ENCODE measurements at regions not wholly inside any gene's neighbourhood (a gene's known extent, or its start where the extent isn't known, plus 50 kb on each side); places are given as distances from the start of the nearest gene placed in this dataset.
"Not testable (repeated sequence)": the region's sequence is repeated elsewhere in the genome, so short reads cannot be mapped to it uniquely, and the experiment has no call there.

DNA sequence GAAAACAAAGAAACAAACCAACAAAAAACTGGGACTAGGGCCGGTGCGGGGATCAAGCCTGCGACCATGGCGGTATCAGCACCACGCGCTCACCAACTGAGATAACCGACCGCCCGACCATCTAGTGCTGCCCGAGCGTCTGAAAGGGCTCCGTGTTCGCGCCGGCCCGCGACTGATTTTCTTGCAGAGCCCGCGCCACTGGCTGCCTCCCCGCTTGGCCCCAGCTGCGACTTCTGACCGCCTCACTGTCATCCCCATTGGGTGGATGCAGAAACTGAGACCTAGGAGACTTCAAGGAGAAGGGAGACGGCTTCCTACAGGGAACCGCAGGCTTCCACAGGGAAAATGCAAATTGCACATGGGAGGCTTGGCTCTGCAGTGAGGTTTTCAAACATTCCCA, 125.3 kb upstream of the PRKX start:
- H3K27ac Mint-ChIP-seq (ENCODE audit: unreplicated experiment); H3K4me1 Mint-ChIP-seq (ENCODE audit: low read depth); H3K9me3 Mint-ChIP-seq (ENCODE audit: low read depth); DNase-seq (ENCODE audit: low spot score); H3K36me3 Mint-ChIP-seq (ENCODE audit: low read depth); H3K27me3 Mint-ChIP-seq (ENCODE audit: low read depth); H3K4me3 Mint-ChIP-seq (ENCODE audit: unreplicated experiment): not testable (repeated sequence)

- H3K27ac Mint-ChIP-seq (ENCODE audit: unreplicated experiment); H3K4me3 Mint-ChIP-seq (ENCODE audit: unreplicated experiment); H3K9me3 Mint-ChIP-seq (ENCODE audit: low read depth); DNase-seq (ENCODE audit: low spot score); H3K36me3 Mint-ChIP-seq (ENCODE audit: low read depth); H3K27me3 Mint-ChIP-seq (ENCODE audit: low read depth); H3K4me1 Mint-ChIP-seq (ENCODE audit: low read depth): not testable (repeated sequence)
These were observed 124.7 kb upstream of the PRKX start for GRCh38 chrX:3837958-3838643.

GRCh38 chrX:3837211-3837610, 123.8 kb upstream of the PRKX start:
- not testable (repeated sequence) for H3K27me3 Mint-ChIP-seq (ENCODE audit: low read depth); H3K4me1 Mint-ChIP-seq (ENCODE audit: low read depth); H3K4me3 Mint-ChIP-seq (ENCODE audit: unreplicated experiment); H3K27ac Mint-ChIP-seq (ENCODE audit: unreplicated experiment); DNase-seq (ENCODE audit: low spot score); H3K36me3 Mint-ChIP-seq (ENCODE audit: low read depth); H3K9me3 Mint-ChIP-seq (ENCODE audit: low read depth)

GRCh38 chrX:3833761-3834542, 120.5 kb upstream of the PRKX start:
- not testable (repeated sequence) for H3K4me1 Mint-ChIP-seq (ENCODE audit: low read depth); H3K9me3 Mint-ChIP-seq (ENCODE audit: low read depth); DNase-seq (ENCODE audit: low spot score); H3K36me3 Mint-ChIP-seq (ENCODE audit: low read depth); H3K27ac Mint-ChIP-seq (ENCODE audit: unreplicated experiment); H3K27me3 Mint-ChIP-seq (ENCODE audit: low read depth); H3K4me3 Mint-ChIP-seq (ENCODE audit: unreplicated experiment)

GRCh38 chrX:3830020-3830419, 116.6 kb upstream of the PRKX start:
- H3K9me3 Mint-ChIP-seq (ENCODE audit: low read depth); H3K27me3 Mint-ChIP-seq (ENCODE audit: low read depth); DNase-seq (ENCODE audit: low spot score); H3K4me3 Mint-ChIP-seq (ENCODE audit: unreplicated experiment); H3K36me3 Mint-ChIP-seq (ENCODE audit: low read depth); H3K4me1 Mint-ChIP-seq (ENCODE audit: low read depth); H3K27ac Mint-ChIP-seq (ENCODE audit: unreplicated experiment): not testable (repeated sequence)

- H3K9me3 Mint-ChIP-seq (ENCODE audit: low read depth); H3K4me1 Mint-ChIP-seq (ENCODE audit: low read depth); H3K27ac Mint-ChIP-seq (ENCODE audit: unreplicated experiment); DNase-seq (ENCODE audit: low spot score); H3K36me3 Mint-ChIP-seq (ENCODE audit: low read depth); H3K27me3 Mint-ChIP-seq (ENCODE audit: low read depth); H3K4me3 Mint-ChIP-seq (ENCODE audit: unreplicated experiment): not testable (repeated sequence)
These were observed 115.6 kb upstream of the PRKX start for GRCh38 chrX:3829041-3829531.

GRCh38 chrX:3828378-3829040, 115.1 kb upstream of the PRKX start:
- H3K9me3 Mint-ChIP-seq (ENCODE audit: low read depth); H3K36me3 Mint-ChIP-seq (ENCODE audit: low read depth); H3K4me3 Mint-ChIP-seq (ENCODE audit: unreplicated experiment); H3K27ac Mint-ChIP-seq (ENCODE audit: unreplicated experiment); H3K4me1 Mint-ChIP-seq (ENCODE audit: low read depth); DNase-seq (ENCODE audit: low spot score); H3K27me3 Mint-ChIP-seq (ENCODE audit: low read depth): not testable (repeated sequence)

GRCh38 chrX:3824008-3824407, 110.6 kb upstream of the PRKX start:
- H3K4me3 Mint-ChIP-seq (ENCODE audit: unreplicated experiment); DNase-seq (ENCODE audit: low spot score); H3K27me3 Mint-ChIP-seq (ENCODE audit: low read depth); H3K9me3 Mint-ChIP-seq (ENCODE audit: low read depth); H3K27ac Mint-ChIP-seq (ENCODE audit: unreplicated experiment): not testable (repeated sequence)
- Mint-ChIP-seq H3K4me1 (ENCODE audit: low read depth) (peaks cover 30% of the 10 kb centered on the region), H3K36me3 (ENCODE audit: low read depth) (peaks cover 17% of the 10 kb centered on the region)

DNA sequence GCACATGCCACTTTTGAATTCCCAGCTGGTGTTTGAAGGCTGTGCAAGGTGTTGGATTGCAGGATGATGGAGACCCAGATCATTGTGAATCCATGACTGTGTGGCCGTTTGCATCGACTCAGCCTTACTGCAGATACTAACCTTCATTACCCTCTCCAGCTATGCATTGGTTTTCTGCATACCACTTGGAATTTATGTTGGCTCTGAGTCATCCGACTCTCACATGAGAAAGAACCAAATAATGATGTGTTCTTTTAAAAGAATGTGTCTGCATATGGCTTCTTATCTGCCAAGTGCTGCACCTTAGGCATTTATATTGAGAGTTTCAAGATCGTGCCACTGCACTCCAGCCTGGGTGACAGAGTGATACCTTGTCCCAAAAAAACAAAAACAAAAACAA, 106.7 kb upstream of the PRKX start:
- no peaks in the 10 kb centered on the region for H3K27me3 Mint-ChIP-seq (ENCODE audit: low read depth)
- peaks cover 45% of the 10 kb centered on the region for H3K4me1 Mint-ChIP-seq (ENCODE audit: low read depth)
- peaks cover 24% of the 10 kb centered on the region for H3K36me3 Mint-ChIP-seq (ENCODE audit: low read depth)
- peak overlapping the region; percentile 99 for H3K27ac Mint-ChIP-seq (ENCODE audit: unreplicated experiment)
- H3K4me3 Mint-ChIP-seq (ENCODE audit: unreplicated experiment): peak overlapping the region; percentile 10
- H3K9me3 Mint-ChIP-seq (ENCODE audit: low read depth): no peaks in the 10 kb centered on the region
- TF ChIP-seq CTCF (IDR thresholded peaks at IDR 0.05): no peak
- DNase-seq (ENCODE audit: low spot score): no peak

GRCh38 chrX:3817480-3817879, 104.0 kb upstream of the PRKX start:
- H3K27ac Mint-ChIP-seq (ENCODE audit: unreplicated experiment): peak overlapping the region; percentile 51
- peaks cover 59% of the 10 kb centered on the region for H3K4me1 Mint-ChIP-seq (ENCODE audit: low read depth)

More at GRCh38 chrX:3817480-3817879, 104.0 kb upstream of the PRKX start:
- peaks cover 17% of the 10 kb centered on the region for H3K36me3 Mint-ChIP-seq (ENCODE audit: low read depth)
- not testable (repeated sequence) for H3K4me3 Mint-ChIP-seq (ENCODE audit: unreplicated experiment); H3K9me3 Mint-ChIP-seq (ENCODE audit: low read depth); H3K27me3 Mint-ChIP-seq (ENCODE audit: low read depth); DNase-seq (ENCODE audit: low spot score)
